AG04450 (cell line): ENCODE measurements at regions not wholly inside any gene's neighbourhood (a gene's known extent, or its start where the extent isn't known, plus 50 kb on each side); places are given as distances from the start of the nearest gene placed in this dataset.

Source experiments
- CTCF ChIA-PET: fragments of 300-600, 350-600 bp; formaldehyde crosslinking; extraction: SDS; loops from one replicate; lab custom pipeline; 2022; ENCODE audit warnings: antibody characterized with exemption, inconsistent platforms; lab: Charles Lee
- POLR2A ChIA-PET: fragments of 350-600 bp; formaldehyde crosslinking; extraction: SDS; loops from one replicate; lab custom pipeline; 2021; ENCODE audit warnings: antibody characterized with exemption, inconsistent platforms; lab: Yijun Ruan, JAX
- DNase-seq: peaks from one replicate; pipeline ENCODE4 v3.0.0-alpha.2; 2011; ENCODE audit warnings: low read depth, low spot score
- H3K27ac ChIP-seq: one replicate; pipeline ENCODE4 v1.5.1; 2012; ENCODE audit warnings: low read depth, low read length, control low read depth
- H3K27me3 ChIP-seq: one replicate; pipeline ENCODE4 v1.6.0; 2012; ENCODE audit warnings: low read length; ENCODE audit not compliant: control insufficient read depth, insufficient read depth
- H3K4me3 ChIP-seq: 2 replicates; pipeline ENCODE4 v1.5.1; 2011; ENCODE audit warnings: mild to moderate bottlenecking, low read depth, low read length, control low read depth
- H3K9me3 ChIP-seq: 2 replicates; pipeline ENCODE4 v1.5.1; 2012; ENCODE audit warnings: low read length; ENCODE audit not compliant: control insufficient read depth, insufficient read depth
- TF ChIP-seq, protein P1 (sequence below): IDR thresholded peaks from 2 replicates; pipeline ENCODE4 v1.5.1; 2011; ENCODE audit warnings: low read depth, low read length, control low read depth, inconsistent platforms

DNA sequence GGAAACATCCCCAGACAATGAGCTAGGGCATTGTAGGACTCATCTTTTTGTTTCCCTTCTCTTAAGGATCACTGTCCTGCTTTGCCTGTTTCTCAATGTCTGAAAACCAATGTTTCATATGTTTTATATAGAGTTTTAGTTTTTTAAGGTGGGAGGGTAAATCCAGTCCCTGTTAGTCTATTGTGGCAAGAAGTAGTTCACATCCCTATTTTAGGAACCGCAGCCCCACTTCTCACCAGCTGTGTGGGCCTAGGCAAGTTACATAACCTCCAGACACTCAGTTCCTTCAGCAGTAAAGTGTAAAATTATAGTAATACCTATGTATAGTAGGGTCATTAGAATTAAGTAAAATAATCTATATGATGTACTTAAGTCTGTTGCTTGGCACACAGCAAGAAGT, 105.8 kb upstream of the WLS start:
- CTCF ChIA-PET, result interaction anchor here (17.1 kb wide), 1 partner anchor 220 kb away, joined by 473 read pairs; no protein-coding TSS in a partner anchor
- Histone ChIP-seq H3K9me3 (no peaks in the 10 kb centered on the region), H3K4me3 (no peak overlapping the region), H3K27ac (no peak overlapping the region), H3K27me3 (no peaks in the 10 kb centered on the region)
- DNase-seq, result no peak
- POLR2A ChIA-PET, result no interaction called here
- TF ChIP-seq, protein P1, sequence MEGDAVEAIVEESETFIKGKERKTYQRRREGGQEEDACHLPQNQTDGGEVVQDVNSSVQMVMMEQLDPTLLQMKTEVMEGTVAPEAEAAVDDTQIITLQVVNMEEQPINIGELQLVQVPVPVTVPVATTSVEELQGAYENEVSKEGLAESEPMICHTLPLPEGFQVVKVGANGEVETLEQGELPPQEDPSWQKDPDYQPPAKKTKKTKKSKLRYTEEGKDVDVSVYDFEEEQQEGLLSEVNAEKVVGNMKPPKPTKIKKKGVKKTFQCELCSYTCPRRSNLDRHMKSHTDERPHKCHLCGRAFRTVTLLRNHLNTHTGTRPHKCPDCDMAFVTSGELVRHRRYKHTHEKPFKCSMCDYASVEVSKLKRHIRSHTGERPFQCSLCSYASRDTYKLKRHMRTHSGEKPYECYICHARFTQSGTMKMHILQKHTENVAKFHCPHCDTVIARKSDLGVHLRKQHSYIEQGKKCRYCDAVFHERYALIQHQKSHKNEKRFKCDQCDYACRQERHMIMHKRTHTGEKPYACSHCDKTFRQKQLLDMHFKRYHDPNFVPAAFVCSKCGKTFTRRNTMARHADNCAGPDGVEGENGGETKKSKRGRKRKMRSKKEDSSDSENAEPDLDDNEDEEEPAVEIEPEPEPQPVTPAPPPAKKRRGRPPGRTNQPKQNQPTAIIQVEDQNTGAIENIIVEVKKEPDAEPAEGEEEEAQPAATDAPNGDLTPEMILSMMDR, result no peak

DNA sequence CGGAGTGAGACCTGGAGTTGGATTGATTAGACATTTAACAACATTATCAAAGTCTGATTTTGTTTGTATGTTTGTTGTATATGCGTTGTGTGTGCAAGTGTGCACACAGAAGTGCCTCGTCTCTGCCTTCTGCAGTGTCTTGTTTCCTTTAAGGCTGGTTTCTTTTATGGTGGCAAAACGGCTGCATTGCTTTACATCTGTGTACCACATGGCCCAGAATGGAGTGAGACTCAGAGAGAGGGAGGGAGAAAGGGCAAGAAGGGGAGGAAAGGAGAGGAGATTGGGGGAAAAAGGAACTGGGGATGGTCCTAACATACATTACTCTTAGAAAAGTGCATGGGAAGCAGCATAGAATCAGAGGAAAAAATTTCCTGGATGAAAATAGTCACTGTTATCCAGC, 99.7 kb upstream of the WLS start:
- ChIA-PET CTCF (interaction anchor here (1.1 to 3.7 kb wide), 3 partner anchors 11 to 215 kb away, joined by 3 to 21 read pairs (median 21); no protein-coding TSS in a partner anchor), POLR2A (no interaction called here)
- Histone ChIP-seq H3K9me3 (no peaks in the 10 kb centered on the region), H3K27me3 (no peaks in the 10 kb centered on the region), H3K27ac (no peak overlapping the region), H3K4me3 (no peak overlapping the region)
- DNase-seq, result no peak
- TF ChIP-seq, protein P1, result no peak

GRCh38 chr1:68331117-68331865, 99.0 kb upstream of the WLS start:
- Histone ChIP-seq H3K4me3 (no peak overlapping the region), H3K9me3 (no peaks in the 10 kb centered on the region), H3K27me3 (no peaks in the 10 kb centered on the region), H3K27ac (peak overlapping the region; percentile 54)
- DNase-seq, result peak; percentile 84
- TF ChIP-seq, protein P1, result no peak
- ChIA-PET POLR2A (interaction anchor here (0.8 to 1.5 kb wide), 4 partner anchors 10 to 190 kb away, joined by 3 to 4 read pairs (median 4); partner anchors contain the start of gene WLS), CTCF (interaction anchor here (0.8 to 3.7 kb wide), 8 partner anchors 10 to 215 kb away, joined by 3 to 21 read pairs (median 6); no protein-coding TSS in a partner anchor)

- ChIA-PET CTCF (interaction anchor here (0.8 to 1.3 kb wide), 6 partner anchors 9 to 214 kb away, joined by 3 to 6 read pairs (median 5); no protein-coding TSS in a partner anchor), POLR2A (interaction anchor here (0.8 to 1.5 kb wide), 4 partner anchors 9 to 189 kb away, joined by 3 to 4 read pairs (median 4); partner anchors contain the start of gene WLS)
- Histone ChIP-seq H3K4me3 (no peak overlapping the region), H3K27me3 (no peaks in the 10 kb centered on the region), H3K27ac (no peak overlapping the region), H3K9me3 (no peaks in the 10 kb centered on the region)
- TF ChIP-seq, protein P1, result no peak
- DNase-seq, result no peak
Measured at GRCh38 chr1:68330391-68330790, 98.1 kb upstream of the WLS start.
